Ecto neural progenitor cell (in vitro differentiated cells): ENCODE measurements at regions not wholly inside any gene's neighbourhood (a gene's known extent, or its start where the extent isn't known, plus 50 kb on each side); places are given as distances from the start of the nearest gene placed in this dataset.

ENCODE experiments used
- DNase-seq: peaks from one replicate; pipeline ENCODE4 v3.0.0-alpha.2; 2018; ENCODE audit warnings: low spot score

GRCh38 chr1:229112832-229113548 is 157.9 kb upstream of the RAB4A start:
- DNase-seq, result no peak

- no peak for DNase-seq
These were observed 156.6 kb upstream of the RAB4A start for GRCh38 chr1:229114315-229114714.

GRCh38 chr1:229114850-229115365 is 156.0 kb upstream of the RAB4A start:
- DNase-seq, result no peak

GRCh38 chr1:229116114-229116513 is 154.8 kb upstream of the RAB4A start:
- no peak for DNase-seq

GRCh38 chr1:229117664-229118300 is 153.1 kb upstream of the RAB4A start:
- no peak for DNase-seq

GRCh38 chr1:229118477-229119061 is 152.3 kb upstream of the RAB4A start:
- DNase-seq, result no peak

GRCh38 chr1:229119161-229119560 is 151.8 kb upstream of the RAB4A start:
- DNase-seq, result no peak

- DNase-seq, result no peak
These were observed 151.0 kb upstream of the RAB4A start for GRCh38 chr1:229119876-229120275.

GRCh38 chr1:229121845-229122436 is 149.0 kb upstream of the RAB4A start:
- DNase-seq, result no peak

- DNase-seq, result no peak
These were observed 148.3 kb upstream of the RAB4A start for GRCh38 chr1:229122606-229123005.

- DNase-seq, result no peak
These were observed 146.8 kb upstream of the RAB4A start for GRCh38 chr1:229124116-229124515.

- no peak for DNase-seq
These were observed 146.3 kb upstream of the RAB4A start for GRCh38 chr1:229124520-229125124.

GRCh38 chr1:229127301-229127700 is 143.6 kb upstream of the RAB4A start:
- DNase-seq, result no peak

GRCh38 chr1:229128066-229128608 is 142.8 kb upstream of the RAB4A start:
- no peak for DNase-seq

GRCh38 chr1:229129301-229130027 is 141.4 kb upstream of the RAB4A start:
- DNase-seq, result no peak

- DNase-seq, result no peak
These were observed 140.8 kb upstream of the RAB4A start for GRCh38 chr1:229130028-229130668.

GRCh38 chr1:229131243-229132105 is 139.4 kb upstream of the RAB4A start:
- no peak for DNase-seq

- DNase-seq, result no peak
These were observed 138.8 kb upstream of the RAB4A start for GRCh38 chr1:229132106-229132443.

GRCh38 chr1:229132706-229133105 is 138.2 kb upstream of the RAB4A start:
- no peak for DNase-seq

GRCh38 chr1:229133151-229133550 is 137.8 kb upstream of the RAB4A start:
- DNase-seq, result no peak
